Neuronal stem cell (in vitro differentiated cells): ENCODE measurements at regions not wholly inside any gene's neighbourhood (a gene's known extent, or its start where the extent isn't known, plus 50 kb on each side); places are given as distances from the start of the nearest gene placed in this dataset.

Experiments used
- DNase-seq: peaks from one replicate; pipeline ENCODE4 v3.0.0-alpha.2; 2013; ENCODE audit warnings: low spot score
- H2AFZ ChIP-seq: one replicate; pipeline ENCODE4 v1.6.1; 2013; ENCODE audit warnings: mild to moderate bottlenecking, low read length, inconsistent platforms
- H2AK5ac ChIP-seq: 2 replicates; pipeline ENCODE4 v1.6.1; 2013; ENCODE audit warnings: low read depth, mild to moderate bottlenecking, inconsistent platforms, low read length, moderate library complexity, mixed read lengths
- H2BK120ac ChIP-seq: 2 replicates; pipeline ENCODE4 v1.6.1; 2013; ENCODE audit warnings: low read depth, mild to moderate bottlenecking, inconsistent platforms, low read length, moderate library complexity, mixed read lengths
- H2BK12ac ChIP-seq: one replicate; pipeline ENCODE4 v1.6.1; 2013; ENCODE audit warnings: low read length, inconsistent platforms
- H2BK15ac ChIP-seq: 2 replicates; pipeline ENCODE4 v1.6.1; 2013; ENCODE audit warnings: mild to moderate bottlenecking, low read length, inconsistent platforms, mixed read lengths
- H2BK5ac ChIP-seq: one replicate; pipeline ENCODE4 v1.6.1; 2013; ENCODE audit warnings: inconsistent platforms, mild to moderate bottlenecking, low read length, moderate library complexity
- H3K14ac ChIP-seq: one replicate; pipeline ENCODE4 v1.6.1; 2013; ENCODE audit warnings: low read length, inconsistent platforms
- H3K18ac ChIP-seq: 2 replicates; pipeline ENCODE4 v1.6.1; 2013; ENCODE audit warnings: low read length, inconsistent platforms
- H3K23ac ChIP-seq: 2 replicates; pipeline ENCODE4 v1.6.1; 2013; ENCODE audit warnings: low read depth, mild to moderate bottlenecking, mixed read lengths, low read length, inconsistent platforms; ENCODE audit not compliant: poor library complexity
- H3K27ac ChIP-seq: replicated peaks from 3 replicates; pipeline ENCODE4 v1.5.1; 2013; ENCODE audit warnings: low read length, inconsistent platforms
- H3K27me3 ChIP-seq, 3 experiments: 2 replicates each; pipeline ENCODE4 v1.6.1; 2013; ENCODE audit warnings: low read length in 3 of 3, mild to moderate bottlenecking in 2 of 3, inconsistent platforms in 1 of 3, low read depth in 1 of 3, mixed read lengths in 1 of 3, moderate library complexity in 1 of 3; ENCODE audit not compliant: control insufficient read depth in 3 of 3, insufficient read depth in 3 of 3
- H3K36me3 ChIP-seq, 2 donors: replicated peaks in 1 of 2; 2 replicates each; pipeline ENCODE4 v1.6.1; 2013; ENCODE audit warnings: low read length in 2 of 2; ENCODE audit not compliant: control insufficient read depth in 2 of 2, insufficient read depth in 2 of 2
- H3K4ac ChIP-seq: 2 replicates; pipeline ENCODE4 v1.6.1; 2013; ENCODE audit warnings: inconsistent platforms, mild to moderate bottlenecking, low read length, moderate library complexity
- H3K4me1 ChIP-seq, 2 donors: 1 replicate in 1 of 2; 2 replicates in 1 of 2; pipeline ENCODE4 v1.6.1; 2013; ENCODE audit warnings: low read length in 2 of 2, low read depth in 1 of 2; ENCODE audit not compliant: control insufficient read depth in 2 of 2, insufficient read depth in 1 of 2
- H3K4me2 ChIP-seq: one replicate; pipeline ENCODE4 v1.6.1; 2013; ENCODE audit warnings: mild to moderate bottlenecking, low read length, inconsistent platforms; ENCODE audit not compliant: insufficient read depth, poor library complexity, severe bottlenecking
- H3K4me3 ChIP-seq, 2 donors: 2 replicates each; pipeline ENCODE4 v1.5.1; 2013; ENCODE audit warnings: low read length in 2 of 2, mild to moderate bottlenecking in 2 of 2, inconsistent platforms in 1 of 2, moderate library complexity in 1 of 2
- H3K79me1 ChIP-seq: one replicate; pipeline ENCODE4 v1.6.1; 2013; ENCODE audit warnings: low read depth, mild to moderate bottlenecking, inconsistent platforms, low read length, moderate library complexity
- H3K9ac ChIP-seq: one replicate; pipeline ENCODE4 v1.6.1; 2013; ENCODE audit warnings: mild to moderate bottlenecking, low read depth, low read length, inconsistent platforms; ENCODE audit not compliant: poor library complexity
- H3K9me3 ChIP-seq, 2 donors: replicated peaks in 1 of 2; 2 replicates each; pipeline versions ENCODE3 to v1.6.1; 2013; ENCODE audit warnings: low read length in 2 of 2, mild to moderate bottlenecking in 2 of 2, inconsistent platforms in 1 of 2, low read depth in 1 of 2, mixed read lengths in 1 of 2, moderate library complexity in 1 of 2; ENCODE audit not compliant: control insufficient read depth in 2 of 2, insufficient read depth in 1 of 2
- H4K8ac ChIP-seq: one replicate; pipeline ENCODE4 v1.6.1; 2013; ENCODE audit warnings: low read depth, mild to moderate bottlenecking, inconsistent platforms, low read length, moderate library complexity
- H4K91ac ChIP-seq: one replicate; pipeline ENCODE4 v1.6.1; 2013; ENCODE audit warnings: low read length, low read depth, mild to moderate bottlenecking, inconsistent platforms; ENCODE audit not compliant: poor library complexity
- WGBS, 2 donors: extraction: QIAGEN DNeasy Blood & Tissue Kit; methylation state at CpG; one replicate each; pipeline ENCODE4 v1.1.7; 2013; ENCODE audit warnings: missing lambda C conversion rate in 2 of 2, mixed read lengths in 1 of 2; ENCODE audit not compliant: insufficient read length in 2 of 2, insufficient replicate concordance in 1 of 2; ENCODE audit errors: extremely low coverage in 2 of 2; 5-methylcytosine and 5-hydroxymethylcytosine counted together

DNA sequence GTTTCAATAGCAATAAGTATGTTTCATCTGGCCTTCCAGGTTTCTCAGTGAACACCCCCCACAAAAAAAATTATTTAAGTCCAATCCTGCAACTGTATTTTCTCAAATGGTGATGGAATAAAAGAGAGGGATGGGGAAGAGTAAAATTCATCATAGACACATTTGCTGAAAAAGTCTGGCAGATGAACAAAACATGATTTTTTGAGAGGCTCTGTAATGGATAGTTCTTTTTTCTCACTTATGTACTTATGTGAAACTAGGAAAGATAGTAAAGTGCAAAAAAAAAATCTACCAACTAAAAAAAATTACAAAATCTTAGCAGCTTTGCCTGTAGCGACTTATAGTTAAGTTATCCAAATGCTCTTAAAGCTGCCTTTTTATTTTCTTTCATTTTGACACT is 412.4 kb downstream of the FOXG1 start:
- Histone ChIP-seq H2BK12ac (no peak overlapping the region), H3K23ac (no peak overlapping the region), H3K4ac (no peak overlapping the region), H2AFZ (no peak overlapping the region), H3K79me1 (no peaks in the 10 kb centered on the region), H4K91ac (no peak overlapping the region), H3K4me1 (no peaks in the 10 kb centered on the region), H2BK5ac (no peak overlapping the region), H3K4me2 (no peak overlapping the region), H3K27me3 (no peaks in the 10 kb centered on the region), H3K9me3 (no peaks in the 10 kb centered on the region), H3K4me3 (no peak overlapping the region), H3K18ac (no peak overlapping the region), H2AK5ac (no peak overlapping the region), H2BK120ac (no peak overlapping the region), H3K9ac (no peak overlapping the region), H3K27ac (no peak overlapping the region), H4K8ac (no peak overlapping the region), H2BK15ac (no peak overlapping the region), H3K36me3 (no peaks in the 10 kb centered on the region), H3K14ac (no peak overlapping the region)
- WGBS, 2 donors = no CpG with 5 or more reads among the region's 1 CpG
- no peak for DNase-seq

- Histone ChIP-seq H2BK12ac (no peak overlapping the region), H3K36me3 (no peaks in the 10 kb centered on the region), H4K91ac (no peak overlapping the region), H3K9ac (no peak overlapping the region), H2AFZ (no peak overlapping the region), H3K27ac (no peak overlapping the region), H2BK15ac (no peak overlapping the region), H3K18ac (no peak overlapping the region), H2BK5ac (no peak overlapping the region), H3K23ac (no peak overlapping the region), H3K79me1 (no peaks in the 10 kb centered on the region), H3K14ac (no peak overlapping the region), H3K4me2 (no peak overlapping the region), H3K4me3 (no peak overlapping the region), H3K4me1 (no peaks in the 10 kb centered on the region), H2BK120ac (no peak overlapping the region), H4K8ac (no peak overlapping the region), H3K27me3 (no peaks in the 10 kb centered on the region), H3K4ac (no peak overlapping the region), H2AK5ac (no peak overlapping the region), H3K9me3 (no peaks in the 10 kb centered on the region)
- no peak for DNase-seq
These were observed 424.5 kb downstream of the FOXG1 start for GRCh38 chr14:29191092-29191491.

DNA sequence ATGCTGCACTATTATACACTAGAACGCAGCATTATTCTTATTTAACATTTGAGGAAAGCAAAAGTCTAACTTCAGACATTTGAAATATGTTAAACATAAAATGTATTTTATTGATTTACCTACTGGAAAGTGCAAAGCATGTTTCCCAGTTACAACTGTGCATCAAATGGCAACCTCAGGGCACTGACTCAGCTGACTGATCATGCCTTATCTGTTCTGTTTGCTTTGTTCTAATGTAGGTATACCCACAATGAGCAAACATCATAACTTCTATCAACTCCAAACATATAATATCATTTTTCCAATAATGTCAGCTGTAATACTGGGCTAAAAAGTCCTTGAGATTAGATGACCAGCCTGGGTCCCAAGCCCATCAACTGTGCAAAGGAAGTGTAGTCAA is 431.0 kb downstream of the FOXG1 start:
- Histone ChIP-seq H3K4me2 (no peak overlapping the region), H3K23ac (no peak overlapping the region)
- WGBS, 2 donors = no CpG with 5 or more reads among the region's 1 CpG

GRCh38 chr14:29205658-29206057 is 439.1 kb downstream of the FOXG1 start:
- no CpG with 5 or more reads among the region's 2 CpGs for WGBS, 2 donors
- H3K18ac ChIP-seq = no peak overlapping the region
- no peak overlapping the region for H3K4me3 ChIP-seq
- no peak for DNase-seq
- no peak overlapping the region for H4K91ac ChIP-seq
- peaks cover 4% of the 10 kb centered on the region in 2 donors for H3K4me1 ChIP-seq
- no peak overlapping the region for H3K27ac ChIP-seq
- no peak overlapping the region for H2BK5ac ChIP-seq
- H3K14ac ChIP-seq = no peak overlapping the region
- no peaks in the 10 kb centered on the region for H3K36me3 ChIP-seq
- H2BK15ac ChIP-seq = no peak overlapping the region
- no peaks in the 10 kb centered on the region for H3K27me3 ChIP-seq
- no peak overlapping the region for H3K23ac ChIP-seq
- H3K79me1 ChIP-seq = no peaks in the 10 kb centered on the region
- no peak overlapping the region for H2AK5ac ChIP-seq
- no peak overlapping the region for H2BK120ac ChIP-seq
- H2BK12ac ChIP-seq = no peak overlapping the region
- no peaks in the 10 kb centered on the region for H3K9me3 ChIP-seq
- no peak overlapping the region for H3K9ac ChIP-seq
- no peak overlapping the region for H3K4ac ChIP-seq
- no peak overlapping the region for H4K8ac ChIP-seq
- no peak overlapping the region for H2AFZ ChIP-seq
- no peak overlapping the region for H3K4me2 ChIP-seq

More for the DNA sequence above, 431.0 kb downstream of the FOXG1 start:
- Histone ChIP-seq H3K79me1 (no peaks in the 10 kb centered on the region), H3K27me3 (no peaks in the 10 kb centered on the region), H2BK5ac (no peak overlapping the region), H3K14ac (no peak overlapping the region), H3K4ac (no peak overlapping the region), H2BK120ac (no peak overlapping the region), H3K9ac (no peak overlapping the region), H3K18ac (no peak overlapping the region), H2AFZ (no peak overlapping the region), H2AK5ac (no peak overlapping the region), H3K4me3 (no peak overlapping the region), H2BK12ac (no peak overlapping the region), H3K27ac (no peak overlapping the region), H3K4me1 (no peaks in the 10 kb centered on the region), H4K91ac (no peak overlapping the region), H2BK15ac (no peak overlapping the region), H4K8ac (no peak overlapping the region), H3K9me3 (no peaks in the 10 kb centered on the region), H3K36me3 (no peaks in the 10 kb centered on the region)
- DNase-seq = no peak
